ENCODE measurements at regions not wholly inside any gene's neighbourhood (a gene's known extent, or its start where the extent isn't known, plus 50 kb on each side); places are given as distances from the start of the nearest gene placed in this dataset.
A peak's percentile ranks its signal among the peaks of the same experiment; 100 is the strongest.

- no peak overlapping the region for H3K4me3 ChIP-seq (ENCODE audit: severe bottlenecking)
- no peaks in the 10 kb centered on the region for H3K27me3 ChIP-seq (ENCODE audit: insufficient read depth, poor library complexity, severe bottlenecking)
- no peaks in the 10 kb centered on the region for H3K9me3 ChIP-seq (ENCODE audit: severe bottlenecking)
- ATAC-seq (ENCODE audit: low read depth) (no peak), DNase-seq (ENCODE audit: low spot score) (no peak)
- no peaks in the 10 kb centered on the region for H3K36me3 ChIP-seq (ENCODE audit: low read depth)
- H3K4me1 ChIP-seq (ENCODE audit: insufficient read depth, poor library complexity, severe bottlenecking): no peaks in the 10 kb centered on the region
- no peak overlapping the region for H3K27ac ChIP-seq (ENCODE audit: poor library complexity, severe bottlenecking)
- no peak for TF ChIP-seq CTCF (IDR thresholded peaks at IDR 0.05; ENCODE audit: poor library complexity, severe bottlenecking)
These were observed 97.0 kb upstream of the CACNA1E start for GRCh38 chr1:181386340-181386739.

- no peak for TF ChIP-seq CTCF (IDR thresholded peaks at IDR 0.05; ENCODE audit: poor library complexity, severe bottlenecking)
- H3K4me1 ChIP-seq (ENCODE audit: insufficient read depth, poor library complexity, severe bottlenecking): no peaks in the 10 kb centered on the region
- no peaks in the 10 kb centered on the region for H3K9me3 ChIP-seq (ENCODE audit: severe bottlenecking)
- ATAC-seq (ENCODE audit: low read depth) (no peak), DNase-seq (ENCODE audit: low spot score) (no peak)
- H3K27ac ChIP-seq (ENCODE audit: poor library complexity, severe bottlenecking): no peak overlapping the region
- no peaks in the 10 kb centered on the region for H3K36me3 ChIP-seq (ENCODE audit: low read depth)
- no peaks in the 10 kb centered on the region for H3K27me3 ChIP-seq (ENCODE audit: insufficient read depth, poor library complexity, severe bottlenecking)
- H3K4me3 ChIP-seq (ENCODE audit: severe bottlenecking): no peak overlapping the region
These were observed 96.4 kb upstream of the CACNA1E start for GRCh38 chr1:181386951-181387350.

GRCh38 chr1:181387702-181388101, 95.6 kb upstream of the CACNA1E start:
- Histone ChIP-seq H3K4me1 (ENCODE audit: insufficient read depth, poor library complexity, severe bottlenecking) (no peaks in the 10 kb centered on the region), H3K27me3 (ENCODE audit: insufficient read depth, poor library complexity, severe bottlenecking) (no peaks in the 10 kb centered on the region), H3K36me3 (ENCODE audit: low read depth) (no peaks in the 10 kb centered on the region), H3K4me3 (ENCODE audit: severe bottlenecking) (no peak overlapping the region), H3K27ac (ENCODE audit: poor library complexity, severe bottlenecking) (no peak overlapping the region), H3K9me3 (ENCODE audit: severe bottlenecking) (no peaks in the 10 kb centered on the region)
- DNase-seq (ENCODE audit: low spot score): no peak
- TF ChIP-seq CTCF (IDR thresholded peaks at IDR 0.05; ENCODE audit: poor library complexity, severe bottlenecking): no peak
- no peak for ATAC-seq (ENCODE audit: low read depth)

GRCh38 chr1:181390410-181391077, 92.8 kb upstream of the CACNA1E start:
- no peaks in the 10 kb centered on the region for H3K4me1 ChIP-seq (ENCODE audit: insufficient read depth, poor library complexity, severe bottlenecking)
- no peaks in the 10 kb centered on the region for H3K9me3 ChIP-seq (ENCODE audit: severe bottlenecking)
- H3K27ac ChIP-seq (ENCODE audit: poor library complexity, severe bottlenecking): no peak overlapping the region
- H3K27me3 ChIP-seq (ENCODE audit: insufficient read depth, poor library complexity, severe bottlenecking): no peaks in the 10 kb centered on the region
- ATAC-seq (ENCODE audit: low read depth): peak; percentile 29; the same call in 1 of the 3 replicates
- no peak for TF ChIP-seq CTCF (IDR thresholded peaks at IDR 0.05; ENCODE audit: poor library complexity, severe bottlenecking)
- no peak for DNase-seq (ENCODE audit: low spot score)
- H3K4me3 ChIP-seq (ENCODE audit: severe bottlenecking): no peak overlapping the region
- H3K36me3 ChIP-seq (ENCODE audit: low read depth): no peaks in the 10 kb centered on the region

- no peak overlapping the region for H3K27ac ChIP-seq (ENCODE audit: poor library complexity, severe bottlenecking)
- no peaks in the 10 kb centered on the region for H3K27me3 ChIP-seq (ENCODE audit: insufficient read depth, poor library complexity, severe bottlenecking)
- no peak for TF ChIP-seq CTCF (IDR thresholded peaks at IDR 0.05; ENCODE audit: poor library complexity, severe bottlenecking)
- H3K9me3 ChIP-seq (ENCODE audit: severe bottlenecking): no peaks in the 10 kb centered on the region
- no peak for ATAC-seq (ENCODE audit: low read depth)
- no peak for DNase-seq (ENCODE audit: low spot score)
- no peaks in the 10 kb centered on the region for H3K4me1 ChIP-seq (ENCODE audit: insufficient read depth, poor library complexity, severe bottlenecking)
- H3K4me3 ChIP-seq (ENCODE audit: severe bottlenecking): no peak overlapping the region
- H3K36me3 ChIP-seq (ENCODE audit: low read depth): no peaks in the 10 kb centered on the region
These were observed 91.9 kb upstream of the CACNA1E start for GRCh38 chr1:181391301-181391900.
